ENCODE measurements at regions not wholly inside any gene's neighbourhood (a gene's known extent, or its start where the extent isn't known, plus 50 kb on each side); places are given as distances from the start of the nearest gene placed in this dataset.
A peak's percentile ranks its signal among the peaks of the same experiment; 100 is the strongest.

DNA sequence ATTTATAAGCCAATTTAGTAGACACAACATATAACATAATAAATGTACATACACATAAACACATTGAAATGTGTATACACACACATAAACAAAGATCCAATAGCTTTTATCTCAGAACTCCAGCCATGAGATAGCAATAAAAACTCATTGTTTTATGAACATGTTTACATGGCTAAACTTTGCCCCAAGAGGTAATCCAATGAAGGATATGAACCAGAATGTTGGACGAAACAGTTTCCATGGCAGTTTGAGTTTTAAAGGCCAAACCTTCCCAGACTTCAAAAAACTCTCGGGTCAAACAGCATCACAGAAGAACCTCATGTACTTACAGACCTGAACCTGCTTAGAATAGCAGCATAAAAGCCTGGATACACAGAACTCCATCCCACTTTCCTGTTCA lies 97.2 kb upstream of the WDR75 start:
- Histone ChIP-seq H3K9me3 (ENCODE audit: insufficient read depth, low read depth) (no peaks in the 10 kb centered on the region), H2AFZ (no peak overlapping the region), H3K4me2 (no peak overlapping the region), H3K27me3 (ENCODE audit: insufficient read depth, low read depth) (no peaks in the 10 kb centered on the region), H4K20me1 (ENCODE audit: insufficient read depth) (no peaks in the 10 kb centered on the region), H3K36me3 (ENCODE audit: low read depth) (no peaks in the 10 kb centered on the region), H3K27ac (no peak overlapping the region), H3K4me3 (no peak overlapping the region), H3K79me2 (ENCODE audit: low read depth) (no peaks in the 10 kb centered on the region), H3K9me2 (ENCODE audit: insufficient read depth) (no peaks in the 10 kb centered on the region), H3F3A (ENCODE audit: insufficient read depth, low read depth) (no peaks in the 10 kb centered on the region), H3K4me1 (replicated peaks; ENCODE audit: insufficient read depth) (no peaks in the 10 kb centered on the region)
- no peak for DNase-seq
- BruUV-seq (replicated peaks): no TSS peak
- intact Hi-C loops (cut with micrococcal nuclease; ENCODE audit: unreplicated experiment): loop anchor here (10.0 kb wide), 1 partner anchor 819 kb away; no protein-coding TSS in a partner anchor
- ChIA-PET CTCF (no interaction called here), POLR2A (ENCODE audit: unreplicated experiment) (no interaction called here)
- TF ChIP-seq, protein P1, sequence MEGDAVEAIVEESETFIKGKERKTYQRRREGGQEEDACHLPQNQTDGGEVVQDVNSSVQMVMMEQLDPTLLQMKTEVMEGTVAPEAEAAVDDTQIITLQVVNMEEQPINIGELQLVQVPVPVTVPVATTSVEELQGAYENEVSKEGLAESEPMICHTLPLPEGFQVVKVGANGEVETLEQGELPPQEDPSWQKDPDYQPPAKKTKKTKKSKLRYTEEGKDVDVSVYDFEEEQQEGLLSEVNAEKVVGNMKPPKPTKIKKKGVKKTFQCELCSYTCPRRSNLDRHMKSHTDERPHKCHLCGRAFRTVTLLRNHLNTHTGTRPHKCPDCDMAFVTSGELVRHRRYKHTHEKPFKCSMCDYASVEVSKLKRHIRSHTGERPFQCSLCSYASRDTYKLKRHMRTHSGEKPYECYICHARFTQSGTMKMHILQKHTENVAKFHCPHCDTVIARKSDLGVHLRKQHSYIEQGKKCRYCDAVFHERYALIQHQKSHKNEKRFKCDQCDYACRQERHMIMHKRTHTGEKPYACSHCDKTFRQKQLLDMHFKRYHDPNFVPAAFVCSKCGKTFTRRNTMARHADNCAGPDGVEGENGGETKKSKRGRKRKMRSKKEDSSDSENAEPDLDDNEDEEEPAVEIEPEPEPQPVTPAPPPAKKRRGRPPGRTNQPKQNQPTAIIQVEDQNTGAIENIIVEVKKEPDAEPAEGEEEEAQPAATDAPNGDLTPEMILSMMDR (conservative IDR thresholded peaks at IDR 0.05): no peak
- TF ChIP-seq EZH2 (IDR thresholded peaks at IDR 0.05; ENCODE audit: low read depth): no peak

DNA sequence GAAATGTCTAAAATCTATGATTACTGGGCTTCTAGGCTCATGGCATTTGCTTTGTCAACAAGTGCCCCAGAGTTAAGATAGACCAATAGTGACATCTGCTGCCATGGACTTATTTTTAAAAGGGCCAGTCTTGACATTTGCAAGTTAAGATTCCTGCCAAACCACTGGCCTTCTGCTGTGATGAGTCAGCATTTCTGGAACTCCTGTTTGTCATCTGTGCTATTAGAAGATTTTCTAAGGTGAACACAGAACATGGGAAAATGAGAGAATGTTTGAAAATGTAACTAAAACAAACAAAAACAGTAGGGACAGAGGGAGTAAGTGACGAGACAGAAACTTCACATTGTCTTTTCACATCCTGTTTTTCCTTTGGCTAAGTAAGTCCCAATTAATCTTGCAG lies 93.7 kb upstream of the WDR75 start:
- Histone ChIP-seq H3K27me3 (ENCODE audit: insufficient read depth, low read depth) (no peaks in the 10 kb centered on the region), H4K20me1 (ENCODE audit: insufficient read depth) (no peaks in the 10 kb centered on the region), H3K4me3 (no peak overlapping the region), H3F3A (ENCODE audit: insufficient read depth, low read depth) (no peaks in the 10 kb centered on the region), H3K79me2 (ENCODE audit: low read depth) (no peaks in the 10 kb centered on the region), H3K27ac (no peak overlapping the region), H3K9me3 (ENCODE audit: insufficient read depth, low read depth) (no peaks in the 10 kb centered on the region), H3K9me2 (ENCODE audit: insufficient read depth) (no peaks in the 10 kb centered on the region), H2AFZ (no peak overlapping the region), H3K4me2 (no peak overlapping the region), H3K36me3 (ENCODE audit: low read depth) (no peaks in the 10 kb centered on the region), H3K4me1 (replicated peaks; ENCODE audit: insufficient read depth) (no peaks in the 10 kb centered on the region)
- TF ChIP-seq EZH2 (IDR thresholded peaks at IDR 0.05; ENCODE audit: low read depth): no peak
- TF ChIP-seq, protein P1 (conservative IDR thresholded peaks at IDR 0.05): no peak
- intact Hi-C loops (cut with micrococcal nuclease; ENCODE audit: unreplicated experiment): loop anchor here (1.0 to 10.0 kb wide), 3 partner anchors 65 to 823 kb away; no protein-coding TSS in a partner anchor
- POLR2A ChIA-PET (ENCODE audit: unreplicated experiment): no interaction called here
- no TSS peak for BruUV-seq (replicated peaks)
- DNase-seq: peak; percentile 18 to 41
- CTCF ChIA-PET: interaction anchor here (0.6 kb wide), 1 partner anchor 197 kb away, joined by 3 read pairs; no protein-coding TSS in a partner anchor

DNA sequence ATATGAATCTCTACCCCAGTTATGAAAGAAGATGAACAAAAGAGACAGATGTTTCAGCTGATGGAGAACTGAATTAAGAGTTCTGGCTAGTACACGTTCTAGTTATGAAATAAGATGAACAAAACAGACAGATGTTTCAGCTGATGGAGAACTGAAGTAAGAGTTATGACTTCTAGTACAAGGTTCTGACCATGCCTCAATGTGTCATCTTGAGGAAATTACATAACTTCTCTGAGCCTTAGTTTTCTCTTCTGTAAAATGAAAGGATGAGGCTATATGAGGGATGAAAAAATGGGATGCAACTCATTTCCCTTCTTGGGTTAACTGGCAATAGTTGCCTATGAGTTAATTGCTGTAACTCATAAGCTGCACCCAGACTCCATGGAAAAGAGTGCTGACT lies 92.9 kb upstream of the WDR75 start:
- no peaks in the 10 kb centered on the region for H3K27me3 ChIP-seq (ENCODE audit: insufficient read depth, low read depth)
- no peak overlapping the region for H3K4me3 ChIP-seq
- no peaks in the 10 kb centered on the region for H3K9me2 ChIP-seq (ENCODE audit: insufficient read depth)
- no peak for DNase-seq
- no peaks in the 10 kb centered on the region for H3K4me1 ChIP-seq (replicated peaks; ENCODE audit: insufficient read depth)
- intact Hi-C loops (cut with micrococcal nuclease; ENCODE audit: unreplicated experiment): loop anchor here (5.0 to 10.0 kb wide), 2 partner anchors 231 to 824 kb away; no protein-coding TSS in a partner anchor
- no peaks in the 10 kb centered on the region for H4K20me1 ChIP-seq (ENCODE audit: insufficient read depth)
- no peak overlapping the region for H3K4me2 ChIP-seq
- BruUV-seq (replicated peaks): no TSS peak
- no peaks in the 10 kb centered on the region for H3K79me2 ChIP-seq (ENCODE audit: low read depth)
- H3F3A ChIP-seq (ENCODE audit: insufficient read depth, low read depth): no peaks in the 10 kb centered on the region
- POLR2A ChIA-PET (ENCODE audit: unreplicated experiment): no interaction called here
- CTCF ChIA-PET: no interaction called here
- no peaks in the 10 kb centered on the region for H3K9me3 ChIP-seq (ENCODE audit: insufficient read depth, low read depth)
- no peaks in the 10 kb centered on the region for H3K36me3 ChIP-seq (ENCODE audit: low read depth)
- no peak overlapping the region for H3K27ac ChIP-seq
- TF ChIP-seq, protein P1 (conservative IDR thresholded peaks at IDR 0.05): no peak
- TF ChIP-seq EZH2 (IDR thresholded peaks at IDR 0.05; ENCODE audit: low read depth): no peak
- no peak overlapping the region for H2AFZ ChIP-seq

All from PC-9 (cell line).